Lung (tissue), 11 donors: ENCODE measurements at regions not wholly inside any gene's neighbourhood (a gene's known extent, or its start where the extent isn't known, plus 50 kb on each side); places are given as distances from the start of the nearest gene placed in this dataset.

ENCODE experiments used
- ATAC-seq: fragments of 200-7000 bp; cut with Tn5 transposase; one replicate; pipeline ENCODE4 v1.9.1; 2020; ENCODE audit warnings: moderate number of reproducible peaks; ENCODE audit not compliant: insufficient read depth, low FRiP score
- DNase-seq, 3 donors: peaks; one replicate each; pipeline ENCODE4 v3.0.0-alpha.2; 2013 to 2017
- H3K27ac ChIP-seq, 2 donors: one replicate each; pipeline ENCODE4 v1.5.1; 2013; ENCODE audit warnings: mild to moderate bottlenecking in 2 of 2, moderate library complexity in 2 of 2, control low read depth in 1 of 2, inconsistent platforms in 1 of 2, low read depth in 1 of 2, low read length in 1 of 2
- H3K27me3 ChIP-seq, 3 donors: one replicate each; pipeline ENCODE4 v1.5.1; 2013; ENCODE audit warnings: low read length in 2 of 3; ENCODE audit not compliant: control insufficient read depth in 3 of 3, insufficient read depth in 3 of 3
- H3K36me3 ChIP-seq, 4 donors: one replicate each; pipeline ENCODE4 v1.5.1; 2013; ENCODE audit warnings: low read length in 4 of 4, mild to moderate bottlenecking in 1 of 4, moderate library complexity in 1 of 4; ENCODE audit not compliant: control insufficient read depth in 4 of 4, insufficient read depth in 4 of 4
- H3K4me1 ChIP-seq, 5 donors: one replicate each; pipeline ENCODE4 v1.5.1; 2013; ENCODE audit warnings: low read length in 5 of 5, mild to moderate bottlenecking in 2 of 5, moderate library complexity in 1 of 5; ENCODE audit not compliant: control insufficient read depth in 5 of 5, insufficient read depth in 5 of 5
- H3K4me3 ChIP-seq: one replicate; pipeline ENCODE4 v1.5.1; 2013; ENCODE audit warnings: mild to moderate bottlenecking, control low read depth, moderate library complexity
- H3K9ac ChIP-seq, 2 donors: one replicate each; pipeline ENCODE4 v1.5.1; 2013; ENCODE audit warnings: low read length in 2 of 2, control low read depth in 1 of 2; ENCODE audit not compliant: insufficient read depth in 1 of 2
- H3K9me3 ChIP-seq, 4 donors: one replicate each; pipeline ENCODE4 v1.5.1; 2013; ENCODE audit warnings: low read length in 3 of 4, mild to moderate bottlenecking in 1 of 4, moderate library complexity in 1 of 4; ENCODE audit not compliant: control insufficient read depth in 4 of 4, insufficient read depth in 3 of 4
- CTCF ChIP-seq: IDR thresholded peaks from 2 replicates; pipeline ENCODE4 v1.5.1; 2012; ENCODE audit warnings: mild to moderate bottlenecking; ENCODE audit errors: control extremely low read depth, extremely low read depth
- WGBS, 2 donors: extraction: QIAGEN DNeasy Blood & Tissue Kit; methylation state at CpG; one replicate each; pipeline ENCODE4 v1.1.7; 2013; 5-methylcytosine and 5-hydroxymethylcytosine counted together
- donor health status: control.
- donor health status: control.
- donor health status: Bipolar disorder and iron deficiency.
- donor health status: healthy.
- donor health status: DM: yes; HTN: yes; CAD: no.

DNA sequence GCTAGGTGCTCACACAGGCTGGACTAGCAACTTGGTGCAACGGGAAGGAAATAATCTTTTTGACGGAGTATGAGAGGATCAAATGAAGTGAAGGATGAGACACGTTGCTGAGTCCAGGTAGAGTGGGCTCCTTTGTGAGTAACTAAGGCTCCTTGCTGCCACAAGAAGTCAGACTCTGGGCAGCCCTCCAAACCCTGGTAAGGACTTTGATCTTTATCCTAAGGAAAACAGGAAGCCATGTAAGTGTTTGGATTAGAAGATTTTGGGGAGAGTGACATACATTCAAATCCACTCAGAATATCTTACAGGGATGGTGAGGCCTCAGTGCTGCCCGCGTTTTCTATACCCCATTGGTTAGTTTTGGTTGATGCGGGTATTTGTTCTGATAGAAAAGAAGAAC lies 155.9 kb upstream of the RAG2 start:
- no peaks in the 10 kb centered on the region for H3K36me3 ChIP-seq
- ATAC-seq (no peak), DNase-seq (peak; percentile 32 to 68 (median 35))
- 60 to 80% methylated on average over 6 of the region's 6 CpGs for WGBS, 2 donors
- H3K27ac ChIP-seq, result no peak overlapping the region
- no peak for TF ChIP-seq CTCF
- no peak overlapping the region for H3K4me3 ChIP-seq
- H3K4me1 ChIP-seq, result peaks cover 0 to 34% (median 15%) of the 10 kb centered on the region in 5 donors
- H3K9me3 ChIP-seq, result no peaks in the 10 kb centered on the region
- no peaks in the 10 kb centered on the region for H3K27me3 ChIP-seq
- H3K9ac ChIP-seq, result no peak overlapping the region

- WGBS, 2 donors, result 71 to 86% methylated on average over 3 of the region's 3 CpGs
Measured at GRCh38 chr11:36751996-36752395, 154.0 kb upstream of the RAG2 start.

GRCh38 chr11:36751335-36751781 lies 153.3 kb upstream of the RAG2 start:
- Histone ChIP-seq H3K36me3 (no peaks in the 10 kb centered on the region), H3K4me1 (peaks cover 0 to 37% (median 19%) of the 10 kb centered on the region in 5 donors), H3K9ac (no peak overlapping the region), H3K27ac (no peak overlapping the region), H3K4me3 (no peak overlapping the region), H3K27me3 (no peaks in the 10 kb centered on the region), H3K9me3 (no peaks in the 10 kb centered on the region)
- no peak for ATAC-seq
- WGBS, 2 donors, result 28 to 40% methylated on average over 4 of the region's 4 CpGs
- peak; percentile 67 to 89 (median 85) for DNase-seq
- TF ChIP-seq CTCF, result no peak

More at GRCh38 chr11:36751996-36752395, 154.0 kb upstream of the RAG2 start:
- Histone ChIP-seq H3K27me3 (no peaks in the 10 kb centered on the region), H3K9ac (no peak overlapping the region), H3K4me3 (no peak overlapping the region), H3K36me3 (no peaks in the 10 kb centered on the region), H3K4me1 (peaks cover 0 to 37% (median 19%) of the 10 kb centered on the region in 5 donors), H3K27ac (no peak overlapping the region), H3K9me3 (no peaks in the 10 kb centered on the region)
- DNase-seq (no peak), ATAC-seq (no peak)
- TF ChIP-seq CTCF, result no peak

DNA sequence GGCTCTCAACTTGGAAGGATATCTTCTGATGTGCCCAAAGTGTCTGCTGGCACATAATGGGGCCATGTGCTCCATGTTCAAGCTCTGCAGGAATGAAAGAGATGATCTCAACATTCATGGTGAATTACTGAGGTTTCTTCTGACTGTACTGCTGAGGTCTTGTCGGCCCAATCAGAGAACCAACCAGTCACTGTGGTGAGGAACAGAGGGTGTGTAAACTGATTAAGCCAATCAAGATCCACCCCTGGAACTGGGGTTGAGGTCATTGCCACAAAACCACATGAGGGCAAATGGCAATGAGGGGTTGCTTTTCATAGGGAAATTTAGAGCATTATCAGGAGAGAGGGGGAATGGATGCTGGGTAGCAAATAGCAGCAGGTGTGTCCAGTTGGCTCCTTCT lies 152.3 kb upstream of the RAG2 start:
- Histone ChIP-seq H3K9ac (no peak overlapping the region), H3K27ac (no peak overlapping the region), H3K36me3 (no peaks in the 10 kb centered on the region), H3K9me3 (no peaks in the 10 kb centered on the region), H3K4me3 (no peak overlapping the region), H3K27me3 (no peaks in the 10 kb centered on the region), H3K4me1 (peaks cover 0 to 37% (median 19%) of the 10 kb centered on the region in 5 donors)
- WGBS, 2 donors, result 69 to 77% methylated on average over 1 of the region's 1 CpG
- no peak for DNase-seq
- no peak for TF ChIP-seq CTCF
- ATAC-seq, result no peak
